Posterior cingulate gyrus (tissue), 11 donors: ENCODE measurements at regions not wholly inside any gene's neighbourhood (a gene's known extent, or its start where the extent isn't known, plus 50 kb on each side); places are given as distances from the start of the nearest gene placed in this dataset.

ENCODE experiments used
- DNase-seq, 10 donors: peaks; one replicate each; pipeline versions ENCODE4 v3.0.0 to v3.0.0-alpha.2; 2020 to 2021; ENCODE audit warnings: mixed read lengths in 3 of 10
- intact Hi-C: fragments of 100-400 bp; cut with DNase I; formaldehyde crosslinking; loops from one replicate; pipeline ENCODE4 v1.15.1; 2023

DNA sequence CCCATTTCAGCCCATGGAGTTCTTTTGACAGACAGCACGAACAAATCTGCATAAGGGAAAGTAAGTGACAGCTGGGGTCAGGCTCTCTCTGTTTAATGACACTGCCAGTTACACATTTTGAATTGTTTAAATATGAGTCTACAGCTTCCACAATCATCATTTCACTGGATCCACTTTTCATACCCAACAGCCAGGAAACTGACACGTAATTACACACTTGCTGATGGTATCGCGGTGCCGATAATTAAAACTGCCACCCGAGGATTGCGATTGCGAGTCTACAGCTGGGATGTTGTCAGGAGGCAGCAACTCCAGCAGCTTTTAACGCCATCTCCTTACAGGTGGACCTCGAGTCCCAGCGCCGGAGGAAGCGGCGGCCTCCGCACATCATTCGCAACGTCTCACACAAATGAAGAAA is 230.8 kb upstream of the MGMT start:
- DNase-seq = no peak
- intact Hi-C loops = no loop called here

DNA sequence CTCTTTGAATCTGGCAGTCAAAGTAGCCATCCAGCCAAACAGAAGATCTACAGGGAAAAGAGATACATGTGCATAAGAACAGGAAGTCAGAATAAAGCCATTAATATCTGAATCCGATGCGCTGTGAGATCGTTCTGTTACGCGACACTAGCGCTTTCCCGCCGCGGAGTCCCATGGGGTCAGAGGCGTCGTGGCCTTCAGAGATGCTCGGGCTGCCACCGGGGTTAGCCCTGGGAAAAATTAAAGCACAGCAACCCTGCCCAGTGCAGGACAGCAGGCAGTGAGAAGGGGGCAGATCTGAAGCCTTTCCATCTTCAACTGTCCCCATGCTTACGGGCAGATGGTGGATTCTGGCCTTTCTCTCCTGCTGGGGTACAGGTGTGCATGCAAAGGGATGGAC is 225.6 kb upstream of the MGMT start:
- intact Hi-C loops = no loop called here
- no peak for DNase-seq

DNA sequence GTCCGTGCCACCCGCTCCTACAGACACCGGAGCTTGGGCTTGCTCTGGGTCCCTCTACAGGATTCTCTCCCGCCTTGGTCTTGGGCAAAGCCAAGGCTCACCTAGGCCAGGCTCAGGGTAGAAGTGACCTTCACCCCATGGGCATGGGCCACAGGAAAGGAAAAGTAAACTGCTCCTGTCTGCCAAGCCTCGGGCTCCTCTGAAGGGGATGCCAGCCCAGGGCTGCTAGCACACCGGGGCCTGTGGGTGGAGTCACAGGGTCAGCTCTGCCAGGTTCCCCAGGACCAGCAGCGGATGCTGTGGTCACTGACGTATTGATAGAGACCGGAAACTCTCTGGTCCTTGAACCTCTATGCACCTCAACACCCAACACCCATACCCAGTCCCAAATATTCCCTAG is 222.7 kb upstream of the MGMT start:
- DNase-seq = no peak
- intact Hi-C loops = no loop called here

DNA sequence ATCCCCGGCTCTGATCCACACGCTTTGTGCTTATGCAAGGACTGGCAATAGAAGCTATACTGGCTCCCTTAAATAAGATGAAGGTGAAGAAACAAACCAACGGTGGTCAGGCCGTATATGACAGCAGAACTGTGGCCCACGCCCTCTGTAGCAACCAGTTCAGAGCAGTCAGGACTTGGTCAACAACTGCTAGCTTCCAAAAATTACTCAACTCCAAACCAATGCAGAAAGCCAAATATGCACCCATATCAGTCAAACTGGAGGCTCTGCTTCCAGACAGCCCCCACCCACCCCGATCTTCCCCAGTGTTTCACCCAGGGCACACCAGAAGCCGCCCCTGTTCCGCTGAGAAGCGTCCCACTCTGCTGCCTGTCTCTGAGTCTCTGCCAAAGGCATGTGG is 222.3 kb upstream of the MGMT start:
- no peak for DNase-seq
- intact Hi-C loops = no loop called here

DNA sequence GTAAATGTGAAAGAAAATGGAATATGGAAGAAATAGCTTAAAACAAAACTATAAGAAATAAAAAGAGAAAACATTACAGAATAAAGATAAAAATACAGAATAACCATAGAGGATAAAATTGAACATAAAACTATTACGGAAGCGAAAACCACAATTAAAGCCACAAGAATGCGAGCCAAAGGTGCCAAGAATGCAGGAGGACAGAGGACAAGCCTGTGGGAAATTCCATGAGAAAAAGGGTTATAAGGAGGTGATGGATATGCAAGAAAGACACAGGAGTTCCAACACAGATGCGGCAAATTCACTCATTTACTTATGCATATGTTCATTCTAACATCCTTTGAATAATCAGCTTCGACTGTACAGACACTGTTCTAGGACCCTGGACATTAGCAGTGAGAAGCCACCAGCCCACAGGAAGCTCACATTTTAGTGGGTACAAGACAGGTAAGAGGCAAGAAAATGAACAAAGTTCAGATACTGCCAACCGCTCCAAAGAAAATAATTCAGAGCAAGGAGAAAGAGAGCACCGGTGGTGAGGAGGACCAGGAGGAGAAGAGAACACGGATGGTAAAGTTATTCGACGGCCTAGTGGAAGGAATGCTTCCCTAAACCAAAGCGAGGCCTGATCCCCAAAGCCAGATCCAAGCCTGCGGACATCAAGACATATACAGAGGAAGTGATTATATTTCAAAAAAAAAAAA is 213.7 kb upstream of the MGMT start:
- intact Hi-C loops = no loop called here
- no peak for DNase-seq

DNA sequence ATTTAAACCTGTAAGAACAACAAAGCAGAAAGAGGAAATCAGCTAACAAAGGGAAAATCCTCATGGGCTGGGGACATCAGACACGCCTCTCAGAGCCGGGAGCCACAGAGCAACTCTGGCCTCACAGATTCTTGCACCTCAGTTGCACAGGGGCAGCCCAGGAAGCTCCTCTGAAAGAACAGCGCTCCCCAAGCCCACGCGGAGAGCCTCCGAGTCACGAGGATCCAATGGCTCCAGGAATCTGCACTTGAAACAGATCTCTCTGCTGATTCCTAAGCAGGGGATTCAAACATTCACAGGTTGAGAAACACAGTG is 213.2 kb upstream of the MGMT start:
- no peak for DNase-seq
- intact Hi-C loops = no loop called here

DNA sequence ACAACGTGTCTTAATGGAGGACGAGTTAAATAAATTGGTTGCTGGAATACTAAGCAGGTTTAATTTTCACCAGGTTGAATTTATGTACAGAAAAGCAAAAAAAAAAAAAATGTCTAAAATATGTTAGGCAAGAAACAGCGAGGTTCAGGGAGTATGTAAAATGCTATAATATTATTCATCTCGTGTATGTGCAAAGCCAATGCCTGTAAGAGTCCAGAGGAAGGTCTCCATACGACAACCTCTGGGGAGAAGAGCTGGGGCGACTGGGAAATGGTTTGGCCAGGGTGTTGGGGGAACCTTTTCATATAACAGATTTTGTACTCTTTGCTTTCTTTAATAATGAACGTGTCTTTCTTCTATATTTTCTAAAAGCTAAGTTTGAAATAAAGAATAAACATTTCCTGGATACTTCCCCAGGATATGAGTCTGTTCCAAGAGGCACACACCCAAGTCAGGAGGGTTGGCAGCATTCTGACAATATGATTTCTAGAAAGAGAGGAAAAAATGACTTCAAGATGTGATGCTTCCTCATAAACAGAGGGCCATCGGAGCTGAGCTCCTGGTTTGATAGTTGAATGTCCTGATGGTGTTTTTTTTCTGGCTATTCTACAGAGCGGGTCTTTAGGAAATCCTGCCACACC is 208.6 kb upstream of the MGMT start:
- intact Hi-C loops = no loop called here

DNA sequence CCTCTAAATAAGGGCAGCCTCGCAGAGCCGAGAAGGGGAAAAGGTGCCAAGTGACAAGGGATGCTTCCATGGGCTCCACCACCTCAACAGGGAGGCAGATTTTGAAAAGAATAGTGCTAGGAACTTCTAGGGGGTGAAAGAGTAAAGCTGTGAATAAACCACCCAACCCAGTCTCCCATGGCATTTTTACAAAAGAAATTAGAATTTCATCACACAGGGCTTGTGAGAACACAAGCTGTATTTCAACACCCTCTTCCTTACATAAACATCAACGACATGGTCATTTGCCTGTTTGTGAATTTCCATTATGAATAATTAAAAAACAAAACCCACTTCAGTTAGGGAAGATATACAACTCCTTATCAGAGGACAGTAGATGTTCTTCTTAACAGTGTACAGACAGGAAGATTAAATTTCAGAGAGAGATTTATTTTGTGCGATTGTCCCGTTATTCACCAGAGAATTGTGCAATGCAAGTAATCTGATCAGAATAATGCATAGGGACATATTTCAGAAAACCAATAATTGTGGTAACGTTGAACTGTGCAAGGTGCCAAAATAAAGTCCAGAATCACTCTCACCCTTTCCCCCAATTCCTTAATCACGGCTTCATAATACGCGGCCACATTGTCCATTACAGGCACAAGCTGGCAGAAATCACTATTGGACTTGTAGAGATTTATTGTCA is 207.8 kb upstream of the MGMT start:
- DNase-seq = no peak
- intact Hi-C loops = no loop called here

More for the DNA sequence above, 208.6 kb upstream of the MGMT start:
- DNase-seq = no peak

DNA sequence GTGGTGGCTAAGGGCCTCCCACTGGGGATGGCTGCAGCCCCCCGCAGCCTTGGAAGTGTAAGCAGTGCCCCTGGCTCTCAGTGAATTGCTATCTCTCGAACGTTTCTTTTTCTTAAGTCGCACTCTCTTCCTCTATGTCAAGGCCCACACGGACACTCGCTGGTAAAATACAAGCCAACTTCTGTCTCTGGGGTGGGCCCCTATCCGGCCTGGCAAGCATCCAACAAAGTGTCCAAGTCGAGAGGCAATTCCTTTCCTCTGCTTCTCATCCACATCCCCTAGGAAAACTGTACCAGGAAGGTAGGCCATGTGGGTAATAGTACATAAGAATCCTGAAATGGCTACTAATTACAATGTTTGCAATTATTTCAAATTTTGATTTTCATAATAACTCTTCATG is 194.9 kb upstream of the MGMT start:
- intact Hi-C loops = no loop called here
- no peak for DNase-seq

DNA sequence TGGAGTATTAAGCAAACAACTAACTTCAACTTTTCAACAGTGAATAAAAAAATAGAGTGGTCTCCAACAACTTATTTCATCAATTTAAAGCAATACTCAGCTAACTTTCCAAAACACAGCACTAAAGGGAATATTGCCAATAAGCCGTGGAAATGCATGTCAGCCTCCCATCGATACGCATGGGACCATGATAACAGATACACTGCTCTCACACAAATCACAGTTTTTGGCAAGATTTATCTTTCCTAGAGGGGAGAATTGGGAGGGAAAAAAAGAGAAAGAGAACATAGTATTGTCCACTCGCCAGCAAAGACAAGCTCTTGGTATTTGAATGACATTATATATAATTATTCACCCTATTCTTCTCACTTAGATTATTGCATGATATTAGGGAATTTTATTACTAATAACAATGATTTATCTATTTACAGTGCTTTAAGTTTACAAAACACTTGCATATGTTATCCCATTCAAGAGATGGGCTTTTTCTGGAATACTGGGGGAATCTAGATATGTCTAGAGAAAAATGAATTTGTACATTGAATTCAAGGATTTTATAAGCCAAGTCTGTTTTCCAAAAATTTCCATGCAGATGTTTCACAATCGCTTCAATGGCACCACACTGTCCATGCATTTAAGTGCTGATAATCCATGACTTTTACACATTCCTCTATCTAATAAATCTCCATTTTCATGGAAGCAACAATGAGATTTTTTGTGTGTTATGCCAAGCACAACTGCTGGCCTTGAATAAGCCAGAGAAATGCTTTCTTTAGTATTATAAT is 194.0 kb upstream of the MGMT start:
- intact Hi-C loops = no loop called here
- no peak for DNase-seq

DNA sequence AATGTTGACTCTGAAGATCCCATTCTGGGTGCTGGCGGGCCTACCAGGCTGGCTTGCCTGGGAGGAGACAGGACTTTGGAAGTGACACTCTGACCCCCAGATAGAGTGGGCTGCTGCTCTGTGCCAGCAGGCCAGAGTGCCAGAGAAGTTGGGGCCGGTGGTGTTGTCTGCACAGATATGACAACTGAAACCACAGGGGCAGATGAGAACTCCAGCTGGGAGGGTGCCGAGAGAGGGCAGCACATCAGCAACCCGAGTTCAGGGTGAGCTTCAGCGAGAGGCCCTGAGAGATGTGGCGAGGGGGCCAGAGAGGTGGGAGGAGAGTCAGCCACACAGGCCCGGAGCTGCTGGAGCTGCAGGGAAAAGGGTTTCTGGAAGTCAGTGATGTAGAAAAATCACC is 193.2 kb upstream of the MGMT start:
- peak in 1 of 10 donors; percentile 69 for DNase-seq
- intact Hi-C loops = no loop called here

DNA sequence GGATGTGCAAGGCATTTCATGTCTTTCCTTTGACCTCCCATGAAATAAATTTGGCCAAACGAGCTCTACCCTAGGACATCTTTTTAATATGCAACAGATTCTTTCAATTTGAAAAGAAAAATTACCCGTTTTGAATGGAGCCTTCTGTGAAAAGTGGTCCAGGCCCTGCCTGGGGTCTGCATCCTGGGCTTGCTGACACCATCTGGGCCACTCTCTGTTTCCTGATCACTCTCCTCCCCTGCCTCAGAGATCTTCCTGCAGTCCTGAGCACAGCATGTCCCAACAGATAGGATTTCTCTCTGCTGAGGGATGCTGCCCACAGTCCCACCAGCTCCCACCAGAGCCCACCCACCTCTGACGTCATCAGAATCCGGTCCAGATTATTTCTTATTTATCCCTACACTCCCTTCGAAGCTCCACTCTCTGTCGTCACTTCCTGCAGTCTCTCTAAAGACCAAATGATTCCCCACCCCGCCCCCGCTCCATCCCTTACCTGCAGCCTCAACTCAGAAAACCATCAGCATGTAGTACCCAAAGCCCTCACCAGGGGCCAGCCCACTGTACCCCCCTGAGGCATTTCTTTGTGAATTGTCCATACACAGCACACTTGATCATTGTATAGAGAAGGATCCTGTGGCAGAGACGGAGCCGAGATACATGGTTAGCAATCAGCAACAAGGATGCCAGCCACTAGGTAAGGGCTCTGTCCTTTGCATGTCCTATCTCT is 192.1 kb upstream of the MGMT start:
- intact Hi-C loops = no loop called here

DNA sequence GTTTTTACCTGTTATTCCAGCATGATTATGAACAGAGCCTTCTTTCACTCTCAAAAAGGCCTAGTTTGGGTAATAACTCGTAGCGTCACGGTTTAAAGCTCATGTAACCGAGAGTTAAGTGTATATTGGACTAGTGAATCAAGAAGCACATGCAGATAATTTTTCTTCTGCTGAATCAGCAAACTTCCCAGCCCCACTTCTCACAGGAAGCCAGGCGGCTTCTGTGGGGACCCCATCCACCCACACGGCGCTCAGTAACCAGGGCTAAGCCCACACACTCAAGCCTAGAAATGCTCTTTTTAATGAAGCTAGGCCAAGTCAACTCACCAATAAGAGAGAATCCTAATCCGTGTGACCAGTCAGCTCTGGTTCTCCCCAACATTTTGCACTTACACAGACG is 191.2 kb upstream of the MGMT start:
- DNase-seq = no peak
- intact Hi-C loops = no loop called here

More for the DNA sequence above, 192.1 kb upstream of the MGMT start:
- DNase-seq = no peak

DNA sequence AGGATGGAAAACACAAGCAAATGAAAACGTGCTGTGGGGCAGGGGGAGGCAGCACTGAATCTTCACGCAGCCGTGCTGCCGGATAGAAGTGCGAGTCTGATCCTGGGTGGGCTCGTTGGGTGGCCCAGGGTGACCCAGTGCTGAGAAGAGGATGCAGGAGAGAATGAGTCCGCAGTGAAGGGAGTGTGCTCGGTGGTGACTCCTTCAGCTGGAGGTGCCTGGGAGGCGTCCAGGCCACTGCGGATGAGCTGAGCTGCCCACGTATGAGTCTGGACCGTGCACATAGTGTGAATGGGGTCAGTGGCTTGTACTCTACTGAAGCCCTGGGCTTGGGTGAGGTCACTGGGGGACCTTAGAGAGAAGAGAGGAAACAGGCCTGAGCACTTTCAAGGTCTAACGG is 190.0 kb upstream of the MGMT start:
- intact Hi-C loops = no loop called here

DNA sequence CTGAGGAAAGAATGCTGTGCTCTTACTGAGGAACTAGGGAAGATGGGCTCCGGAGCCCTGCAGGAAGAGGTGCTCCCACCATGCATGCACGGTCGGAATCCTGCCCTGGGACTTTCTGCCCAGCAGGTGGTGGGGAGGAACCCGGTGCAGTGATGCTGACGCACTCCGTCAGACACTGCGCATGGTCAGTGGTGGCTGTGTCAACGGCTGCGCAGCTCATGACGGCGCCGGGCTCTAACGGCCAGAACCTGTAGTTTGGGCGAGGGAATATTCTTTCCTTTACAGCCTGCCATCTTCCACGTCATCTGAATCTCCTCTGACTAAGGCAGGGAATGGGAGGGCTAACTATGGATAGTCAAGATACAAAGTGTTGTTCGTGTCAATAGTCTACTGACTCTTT is 189.2 kb upstream of the MGMT start:
- intact Hi-C loops = no loop called here
- no peak for DNase-seq

More for the DNA sequence above, 190.0 kb upstream of the MGMT start:
- DNase-seq = no peak

DNA sequence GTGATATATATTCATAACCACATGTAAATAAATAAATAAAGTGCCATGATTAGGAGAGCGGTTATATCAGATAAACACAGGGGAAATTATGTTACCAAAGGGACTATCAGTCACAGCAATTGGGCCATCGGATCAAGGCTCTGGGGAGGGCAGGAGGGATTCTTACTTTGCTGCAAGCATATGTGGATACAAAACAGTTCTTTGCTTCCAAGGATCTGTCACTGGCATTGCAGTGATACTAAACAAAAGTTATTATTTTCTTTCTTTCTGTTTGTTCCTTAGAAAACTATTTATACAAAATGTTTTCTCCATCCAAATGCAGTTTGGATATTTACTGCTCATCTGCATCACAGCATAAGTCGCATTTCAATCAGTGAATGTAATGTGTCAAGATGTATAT is 188.4 kb upstream of the MGMT start:
- intact Hi-C loops = no loop called here
- DNase-seq = no peak

DNA sequence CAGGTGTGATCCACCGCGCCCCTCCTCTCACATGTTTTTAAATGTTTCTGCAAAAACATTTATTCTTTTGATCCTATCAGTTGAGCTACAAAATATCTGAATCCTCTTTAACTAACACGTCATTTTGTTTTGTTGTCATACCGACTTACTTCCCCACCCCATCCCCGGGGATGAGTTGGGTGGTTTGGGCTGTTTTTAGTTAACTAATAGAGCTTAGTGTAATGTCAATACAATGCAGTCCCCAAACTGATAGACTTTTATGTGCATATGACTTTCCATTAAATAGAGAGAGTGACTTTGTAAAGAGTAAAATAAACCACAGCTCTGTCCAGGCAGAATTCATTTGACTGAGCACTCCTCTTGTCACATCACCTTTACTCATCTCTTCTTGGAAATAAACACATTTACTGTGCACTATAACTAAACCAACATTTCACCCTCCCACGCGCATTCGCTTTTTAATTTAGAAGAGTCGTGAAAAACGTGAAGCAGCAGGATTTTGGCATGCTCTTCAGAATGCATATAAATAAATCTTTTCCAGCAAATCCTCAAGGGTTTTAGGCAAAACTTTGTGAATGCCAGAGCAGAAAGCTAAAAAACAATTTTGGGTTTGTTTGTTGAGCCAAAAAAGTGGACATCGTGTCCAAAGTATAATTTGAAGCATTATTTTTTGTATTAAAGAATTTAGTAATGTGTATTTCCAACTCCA is 187.4 kb upstream of the MGMT start:
- DNase-seq = no peak
- intact Hi-C loops = no loop called here

DNA sequence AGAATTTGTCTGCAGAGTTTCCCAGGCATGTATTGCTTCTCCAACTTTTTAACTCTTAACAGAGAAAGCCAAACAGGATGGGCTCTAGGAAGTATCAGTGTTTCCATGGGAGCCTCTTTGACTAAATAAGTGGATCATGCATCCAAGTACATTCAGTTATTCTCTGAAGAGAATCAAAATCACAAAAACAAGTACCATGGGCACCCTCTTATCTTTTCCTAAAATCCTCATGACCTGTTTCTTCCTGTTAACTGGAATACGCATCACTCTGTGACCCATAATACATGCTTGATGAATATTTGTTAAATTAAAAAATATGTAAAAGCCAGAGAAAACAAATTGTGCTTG is 186.9 kb upstream of the MGMT start:
- intact Hi-C loops = no loop called here
- no peak for DNase-seq

DNA sequence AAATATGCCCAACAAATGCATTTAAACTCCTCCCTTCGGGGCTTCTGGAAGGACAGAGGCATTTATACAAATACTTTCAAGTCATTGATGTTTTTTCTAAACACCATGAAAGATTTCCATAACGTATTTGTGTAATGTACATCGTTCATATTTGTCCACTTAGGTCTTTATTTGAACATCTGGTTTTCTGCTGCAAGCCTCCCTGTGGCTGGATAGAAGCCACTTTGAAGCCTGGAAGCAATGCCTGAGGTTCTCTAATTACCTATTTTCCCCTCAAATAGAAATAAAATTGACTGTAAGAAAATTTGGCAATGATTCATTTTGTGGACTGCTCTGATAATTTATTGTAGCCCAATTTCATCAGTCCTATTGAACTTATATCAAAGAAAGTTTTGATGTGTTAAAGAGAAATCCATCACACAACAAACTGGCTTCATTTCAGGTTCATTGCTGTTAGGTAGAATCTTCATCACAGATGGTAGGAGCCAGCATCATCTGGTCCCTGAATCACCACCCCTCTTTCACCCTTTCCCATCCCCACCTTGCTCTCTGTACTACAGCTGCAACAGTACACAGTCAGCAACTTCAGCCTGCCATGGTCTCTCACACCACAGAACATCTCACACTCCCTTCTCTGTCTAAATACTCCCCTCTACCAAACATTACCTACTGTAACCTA is 186.0 kb upstream of the MGMT start:
- intact Hi-C loops = no loop called here
- no peak for DNase-seq

DNA sequence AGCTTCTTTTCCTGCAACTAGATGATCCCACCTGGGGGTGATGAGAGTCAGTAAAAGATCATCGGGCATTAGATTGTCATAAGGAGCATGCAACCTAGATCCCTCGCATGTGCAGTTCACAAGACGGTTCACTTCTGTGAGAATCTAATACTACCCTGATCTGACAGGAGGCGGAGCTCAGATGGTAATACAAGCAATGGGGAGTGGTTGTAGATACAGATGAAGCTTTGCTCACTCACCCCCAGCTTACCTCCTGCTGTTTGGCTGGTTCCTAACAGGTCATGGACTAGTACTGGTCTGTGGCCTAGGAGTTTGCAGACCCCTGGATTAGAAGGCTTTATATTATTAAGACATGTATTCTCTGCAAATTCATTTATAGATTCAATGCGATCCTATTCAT is 181.6 kb upstream of the MGMT start:
- intact Hi-C loops = no loop called here
- DNase-seq = no peak
